ENCODE measurements at regions not wholly inside any gene's neighbourhood (a gene's known extent, or its start where the extent isn't known, plus 50 kb on each side); places are given as distances from the start of the nearest gene placed in this dataset.
"Not testable (repeated sequence)": the region's sequence is repeated elsewhere in the genome, so short reads cannot be mapped to it uniquely, and the experiment has no call there.

DNA sequence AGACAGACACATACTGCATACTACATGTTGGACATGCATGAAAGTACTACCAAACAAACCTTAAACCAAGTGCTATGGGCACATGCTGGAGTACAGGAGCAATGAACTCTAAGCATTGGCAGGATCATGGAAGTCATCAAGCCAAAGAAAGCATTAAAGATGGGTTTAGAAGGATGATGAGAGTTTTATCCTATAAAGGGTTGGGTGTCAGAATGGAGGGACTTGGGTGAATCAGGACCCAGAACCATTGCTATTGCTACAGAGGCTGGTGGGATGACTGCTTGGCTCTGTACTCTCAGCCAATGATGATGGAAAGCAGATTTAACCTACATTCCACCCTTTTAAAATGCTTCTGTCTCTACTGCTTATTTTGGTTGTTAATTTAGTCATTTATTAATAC lies 233.9 kb upstream of the EDA2R start:
- no peak overlapping the region for H3K4me3 ChIP-seq (ENCODE audit: low read depth, low read length)
- no peak for TF ChIP-seq CTCF (IDR thresholded peaks at IDR 0.05; ENCODE audit: low read depth, low read length)

DNA sequence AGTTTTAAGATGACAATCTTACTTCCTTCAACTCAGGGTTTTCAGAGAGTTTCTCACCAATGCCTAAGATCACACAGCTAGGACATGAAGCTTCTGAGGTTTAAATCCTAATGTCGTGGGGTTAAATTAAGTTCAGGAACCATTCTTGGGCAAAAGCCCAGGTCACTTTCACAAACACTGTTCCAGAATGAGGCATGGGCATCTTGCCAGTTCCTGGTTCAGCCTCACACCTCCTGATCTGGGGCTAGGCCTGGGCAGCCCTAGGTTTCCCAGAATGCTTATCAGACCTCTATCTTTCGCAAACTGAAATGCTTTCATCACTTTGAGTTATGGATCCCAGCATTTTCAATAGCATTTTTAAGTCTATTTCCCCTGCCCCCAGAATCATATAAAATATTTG lies 224.8 kb upstream of the EDA2R start:
- no peak overlapping the region for H3K4me3 ChIP-seq (ENCODE audit: low read depth, low read length)
- no peak for TF ChIP-seq CTCF (IDR thresholded peaks at IDR 0.05; ENCODE audit: low read depth, low read length)

DNA sequence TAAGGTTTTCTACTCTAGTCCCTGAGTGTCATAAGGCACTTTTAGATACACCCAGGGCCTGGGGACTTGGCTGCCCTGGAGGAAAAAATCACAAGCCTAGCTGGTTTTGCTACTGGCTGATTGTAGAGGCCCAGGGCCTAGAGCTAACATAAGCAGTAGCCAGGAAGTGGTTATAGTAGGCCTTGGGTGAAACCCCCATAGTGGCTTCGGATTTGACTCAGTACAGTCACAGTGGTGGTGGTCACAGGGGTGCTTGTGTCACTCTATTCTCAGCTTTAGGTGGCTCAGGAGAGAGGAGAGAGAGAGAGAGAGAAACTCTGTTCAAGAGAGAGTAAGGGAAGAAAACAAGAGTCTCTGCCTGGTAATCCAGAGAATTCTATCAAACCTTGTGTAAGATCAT lies 194.5 kb upstream of the EDA2R start:
- no peak overlapping the region for H3K4me3 ChIP-seq (ENCODE audit: low read depth, low read length)
- no peak for TF ChIP-seq CTCF (IDR thresholded peaks at IDR 0.05; ENCODE audit: low read depth, low read length)

- H3K4me3 ChIP-seq (ENCODE audit: low read depth, low read length): no peak overlapping the region
- no peak for TF ChIP-seq CTCF (IDR thresholded peaks at IDR 0.05; ENCODE audit: low read depth, low read length)
Observed at GRCh38 chrX:66815227-66815626, 176.3 kb upstream of the EDA2R start.

GRCh38 chrX:66794514-66794913 lies 155.6 kb upstream of the EDA2R start:
- H3K4me3 ChIP-seq (ENCODE audit: low read depth, low read length): not testable (repeated sequence)

DNA sequence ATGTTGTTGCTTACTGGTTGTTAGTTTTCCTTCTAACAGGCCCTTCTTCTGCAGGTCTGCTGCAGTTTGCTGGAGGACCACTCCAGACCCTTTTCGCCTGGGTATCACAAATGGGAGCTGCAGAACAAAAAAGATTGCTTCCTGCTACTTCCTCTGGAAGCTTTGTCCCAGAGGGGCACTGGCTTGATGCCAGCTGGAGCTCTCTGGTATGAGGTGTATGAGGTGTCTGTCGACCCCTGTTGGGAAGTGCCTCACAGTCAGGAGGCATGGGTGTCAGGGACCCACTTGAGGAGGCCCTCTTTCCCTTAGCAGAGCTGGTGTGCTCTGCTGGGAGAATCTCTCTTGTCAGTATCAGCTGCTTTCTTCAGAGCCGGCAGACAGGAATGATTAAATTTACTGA lies 127.4 kb upstream of the EDA2R start:
- H3K4me3 ChIP-seq (ENCODE audit: low read depth, low read length): no peak overlapping the region
- TF ChIP-seq CTCF (IDR thresholded peaks at IDR 0.05; ENCODE audit: low read depth, low read length): no peak

GRCh38 chrX:66760651-66761050 lies 121.8 kb upstream of the EDA2R start:
- no peak for TF ChIP-seq CTCF (IDR thresholded peaks at IDR 0.05; ENCODE audit: low read depth, low read length)
- no peak overlapping the region for H3K4me3 ChIP-seq (ENCODE audit: low read depth, low read length)

GRCh38 chrX:66756717-66757116 lies 117.8 kb upstream of the EDA2R start:
- H3K4me3 ChIP-seq (ENCODE audit: low read depth, low read length): no peak overlapping the region
- no peak for TF ChIP-seq CTCF (IDR thresholded peaks at IDR 0.05; ENCODE audit: low read depth, low read length)
